ENCODE measurements at regions not wholly inside any gene's neighbourhood (a gene's known extent, or its start where the extent isn't known, plus 50 kb on each side); places are given as distances from the start of the nearest gene placed in this dataset.

GRCh38 chr2:192536922-192537624, 342.3 kb upstream of the TMEFF2 start:
- TF ChIP-seq EZH2phosphoT487 (IDR thresholded peaks at IDR 0.05; ENCODE audit: borderline replicate concordance, low read length) (no peak), CTCF (conservative IDR thresholded peaks at IDR 0.05; ENCODE audit: low read depth, low read length) (no peak)
